OCI-LY3 (cell line): ENCODE measurements at regions not wholly inside any gene's neighbourhood (a gene's known extent, or its start where the extent isn't known, plus 50 kb on each side); places are given as distances from the start of the nearest gene placed in this dataset.

Experiments
- CTCF ChIP-seq: fragments of 200-600, 300-600 bp; sonication (generic); IDR thresholded peaks from 2 replicates; pipeline ENCODE4 v1.5.1; 2014; ENCODE audit warnings: antibody characterized with exemption, low read length, low read depth
- EZH2phosphoT487 ChIP-seq: fragments of 200-600 bp; shearing (Covaris generic); IDR thresholded peaks from 2 replicates; pipeline ENCODE4 v1.6.1; 2018; ENCODE audit warnings: antibody characterized with exemption, mixed run types, low read depth

DNA sequence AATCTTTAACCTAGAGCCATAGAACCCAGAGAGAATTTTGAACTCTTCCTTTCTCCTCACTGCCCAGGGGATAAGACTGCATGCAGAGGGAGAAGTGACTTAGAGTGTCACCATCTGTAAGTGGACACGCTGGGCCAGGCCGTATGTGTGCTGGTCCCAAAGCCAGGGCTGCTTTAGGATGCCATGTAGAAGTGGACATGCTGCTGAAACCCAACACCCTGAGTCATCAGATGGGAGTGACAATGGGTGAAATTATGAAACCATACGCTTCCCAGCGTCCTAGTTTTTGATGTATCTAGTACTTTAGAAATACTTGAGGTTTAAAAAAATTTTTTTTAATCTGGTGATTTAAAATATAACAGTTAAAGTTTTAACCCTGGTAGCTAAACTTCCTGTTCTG, 191.1 kb downstream of the FNDC1 start:
- TF ChIP-seq CTCF (no peak), EZH2phosphoT487 (no peak)
